GM19023 (cell line): ENCODE measurements at regions not wholly inside any gene's neighbourhood (a gene's known extent, or its start where the extent isn't known, plus 50 kb on each side); places are given as distances from the start of the nearest gene placed in this dataset.

Source experiments
- ATAC-seq: cut with Tn5 transposase; IDR thresholded peaks from one replicate; pipeline ENCODE4 v1.9.1; 2021; ENCODE audit warnings: mild to moderate bottlenecking, moderate library complexity; ENCODE audit not compliant: unreplicated experiment

DNA sequence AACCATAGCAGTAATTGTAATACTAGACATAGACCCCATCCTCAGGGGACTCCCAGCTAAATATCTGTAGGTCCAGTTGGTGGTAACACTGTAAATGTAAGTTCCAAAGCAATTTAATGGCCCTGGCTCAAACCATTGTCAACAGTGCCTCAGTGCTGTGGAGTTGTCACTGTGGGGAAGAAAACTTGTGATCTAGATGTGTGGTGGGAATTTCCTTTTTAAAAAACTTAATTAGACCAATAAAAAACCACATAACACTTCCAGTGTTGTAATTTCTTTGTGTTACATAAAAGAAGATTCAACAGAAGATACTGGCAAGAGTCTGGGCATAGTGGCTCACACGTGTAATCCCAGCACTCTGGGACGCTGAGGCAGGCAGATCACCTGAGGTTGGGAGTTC, 138.6 kb upstream of the UMPS start:
- no peak for ATAC-seq

DNA sequence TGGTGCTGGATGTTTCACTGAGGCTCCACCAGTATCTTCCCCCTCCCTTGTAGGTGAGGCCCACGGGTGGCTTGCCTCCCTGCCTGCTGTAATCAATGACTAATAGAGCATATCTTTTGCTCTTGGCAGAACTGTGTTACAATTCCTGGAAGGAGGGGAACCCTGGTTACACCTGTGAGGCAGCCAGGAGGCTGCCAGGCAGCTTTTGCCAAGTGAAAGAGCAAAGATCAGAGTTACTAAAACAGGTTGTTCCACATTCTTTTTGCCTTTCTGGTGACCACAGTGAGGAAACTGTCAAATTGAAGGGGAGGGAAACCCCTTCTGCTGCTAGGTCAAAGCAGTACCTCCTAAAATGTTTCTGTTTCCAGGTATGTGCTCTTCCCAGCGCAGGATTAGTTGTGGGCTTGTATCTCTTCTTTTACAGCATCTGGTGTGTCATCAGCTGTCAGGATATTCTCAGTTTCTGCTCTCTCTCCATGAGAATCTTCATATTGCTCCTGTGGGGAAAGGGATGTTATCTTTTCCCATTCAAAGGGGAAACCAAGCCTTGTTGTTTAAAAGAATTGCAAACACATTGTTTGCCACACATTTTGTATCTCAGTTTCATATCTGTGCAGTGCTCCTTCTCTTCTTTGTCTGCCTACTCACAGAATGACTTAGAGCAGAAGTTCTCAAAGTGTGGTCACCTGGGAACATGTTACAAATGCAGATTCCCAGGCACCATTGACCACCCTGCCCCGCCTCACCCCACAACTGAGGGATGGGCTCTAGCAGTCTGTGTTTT, 137.4 kb upstream of the UMPS start:
- peak; percentile 82 for ATAC-seq

DNA sequence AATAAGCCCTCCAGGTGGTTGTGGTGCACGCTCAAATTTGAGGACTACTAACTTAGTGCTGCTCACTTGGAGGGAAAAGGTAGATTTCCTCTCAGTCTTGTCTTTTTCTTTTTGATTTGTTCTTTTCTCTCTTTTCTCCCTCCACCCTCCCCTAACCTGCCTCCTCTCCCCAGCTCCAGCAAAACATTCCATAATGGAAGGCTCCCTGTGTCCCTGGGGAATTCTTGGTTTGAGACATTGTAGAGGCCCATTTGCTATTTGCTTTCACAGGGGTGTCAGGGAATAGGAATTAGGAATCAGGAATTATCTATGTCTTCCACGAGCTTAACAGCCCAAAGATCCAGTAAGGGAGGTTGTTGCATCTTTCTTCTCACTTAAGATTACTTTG, 136.8 kb upstream of the UMPS start:
- no peak for ATAC-seq

DNA sequence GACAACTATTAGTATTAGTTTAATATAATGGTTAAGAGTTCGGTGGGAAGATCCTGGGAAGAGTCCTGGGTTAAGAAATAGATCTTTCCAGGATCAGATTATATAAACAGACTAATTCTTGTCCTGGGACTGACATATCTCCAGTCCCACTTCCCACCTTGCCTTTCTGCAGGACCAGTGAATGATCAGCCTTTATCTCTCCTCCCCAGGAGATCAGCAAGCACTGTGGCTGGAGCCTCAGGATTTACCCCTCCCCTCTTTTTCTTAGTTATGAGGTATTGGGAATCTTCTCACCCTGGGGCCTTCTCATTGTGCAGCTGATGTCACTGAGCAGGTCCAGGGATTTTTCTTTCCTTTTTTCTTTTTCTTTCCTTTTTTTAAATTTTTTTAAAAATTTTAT, 135.7 kb upstream of the UMPS start:
- ATAC-seq, result no peak

DNA sequence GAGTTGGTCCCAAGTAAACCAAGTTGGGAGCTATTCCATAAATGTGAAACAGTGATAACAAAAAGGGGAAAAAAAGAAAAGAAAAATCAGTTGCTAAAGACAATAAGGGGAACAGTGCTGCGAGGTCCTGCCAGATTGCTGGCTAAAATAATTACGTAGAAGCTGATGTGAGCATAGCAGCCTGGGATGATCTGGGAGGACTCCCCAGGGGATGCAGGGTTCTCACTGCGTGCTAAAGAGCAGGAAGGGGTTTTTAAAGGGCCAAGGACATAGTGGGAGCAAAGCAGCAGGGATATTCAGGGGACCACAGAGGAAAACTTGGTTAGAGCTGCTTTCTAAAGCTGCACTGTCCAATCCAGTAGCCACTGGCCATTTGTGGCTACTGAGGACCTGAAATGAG, 133.0 kb upstream of the UMPS start:
- no peak for ATAC-seq

DNA sequence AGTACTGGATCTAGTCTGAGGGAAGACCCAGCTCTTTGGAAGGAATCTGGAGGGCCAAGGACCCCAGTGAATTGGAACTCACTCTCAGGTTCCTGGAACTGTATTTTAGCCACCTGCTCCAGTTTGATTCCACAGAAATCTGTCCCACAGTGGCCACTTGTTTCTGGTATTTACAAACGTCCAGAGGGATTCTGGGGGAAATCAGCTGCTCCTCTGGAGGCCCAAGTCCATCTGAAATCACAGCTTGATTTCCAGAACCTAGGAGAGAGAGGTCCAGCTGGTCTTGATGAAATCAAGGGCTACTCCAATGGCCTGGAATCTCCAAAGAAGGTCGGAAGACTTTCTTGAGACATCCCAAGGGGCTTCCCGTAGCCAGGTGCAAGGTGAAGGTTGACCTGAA, 132.3 kb upstream of the UMPS start:
- no peak for ATAC-seq

DNA sequence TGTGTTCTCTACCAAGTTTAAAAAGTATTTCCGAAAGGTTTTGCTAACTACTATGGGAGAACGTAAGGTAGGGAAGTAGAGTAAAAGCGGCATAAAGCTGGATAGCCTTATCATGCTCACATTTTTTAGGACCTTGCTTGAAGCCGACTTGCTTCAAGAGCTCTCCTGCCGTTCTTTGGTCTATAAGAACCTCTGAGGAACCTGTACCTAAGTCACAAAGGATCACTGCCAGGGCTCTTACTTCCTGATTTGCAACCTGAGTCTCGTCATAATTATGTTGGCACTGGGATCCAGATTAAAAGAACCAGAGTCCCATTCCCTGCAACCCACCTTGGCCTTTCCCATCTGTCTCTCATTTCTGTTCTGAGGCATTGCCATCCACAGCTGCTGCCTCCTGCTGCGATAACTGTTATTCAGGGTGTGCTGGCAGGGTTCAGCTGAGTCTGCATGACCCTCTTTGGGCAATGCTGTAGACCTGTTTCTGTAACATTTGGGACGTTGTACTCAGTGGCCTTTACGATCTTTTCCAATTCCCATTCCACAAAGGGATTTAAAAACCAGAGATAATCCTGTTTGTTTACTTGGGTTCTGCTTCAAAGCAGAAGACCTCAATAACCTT, 131.0 kb upstream of the UMPS start:
- ATAC-seq, result no peak

DNA sequence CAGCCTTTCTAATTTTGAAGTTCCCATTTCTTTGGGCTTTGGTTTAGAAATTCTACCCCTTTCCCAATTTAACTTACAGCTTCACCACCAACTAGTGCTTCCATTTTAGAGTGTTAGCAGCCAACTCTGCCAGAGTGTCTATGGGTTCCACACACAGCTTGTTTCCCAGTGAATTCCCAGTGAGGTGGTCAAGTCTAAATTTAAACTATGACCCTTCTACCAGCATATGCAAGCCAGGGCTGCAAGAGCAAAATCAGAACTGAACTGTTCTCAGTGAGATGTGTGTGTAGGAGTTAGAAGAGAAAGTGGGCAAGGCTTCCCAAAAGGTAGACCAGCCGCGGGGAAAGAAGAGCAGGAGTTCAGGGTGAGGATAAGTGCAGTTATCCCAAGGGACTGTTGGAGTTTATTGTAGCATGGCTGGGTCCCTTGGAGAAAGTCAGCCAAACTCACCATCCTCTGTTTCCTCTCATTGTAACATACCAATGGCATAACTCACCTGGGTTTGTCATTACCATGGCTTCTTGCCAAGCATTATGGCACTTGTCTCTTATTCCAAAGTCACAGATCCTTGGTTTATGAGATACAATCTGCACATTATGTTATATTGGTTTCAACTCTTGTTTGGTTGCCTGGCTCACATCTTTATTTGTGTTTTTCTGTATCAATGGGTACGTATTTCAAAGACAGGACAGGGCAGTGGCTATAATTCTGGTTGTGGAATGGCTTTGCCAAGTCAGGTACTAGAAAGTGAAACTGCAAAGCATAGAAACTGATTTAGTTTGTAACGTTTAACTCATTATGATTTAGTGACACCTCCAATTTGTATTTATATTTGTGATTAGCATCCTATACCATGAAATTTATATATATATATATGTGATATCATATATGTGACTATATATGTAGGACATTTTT, 130.2 kb upstream of the UMPS start:
- ATAC-seq, result no peak

DNA sequence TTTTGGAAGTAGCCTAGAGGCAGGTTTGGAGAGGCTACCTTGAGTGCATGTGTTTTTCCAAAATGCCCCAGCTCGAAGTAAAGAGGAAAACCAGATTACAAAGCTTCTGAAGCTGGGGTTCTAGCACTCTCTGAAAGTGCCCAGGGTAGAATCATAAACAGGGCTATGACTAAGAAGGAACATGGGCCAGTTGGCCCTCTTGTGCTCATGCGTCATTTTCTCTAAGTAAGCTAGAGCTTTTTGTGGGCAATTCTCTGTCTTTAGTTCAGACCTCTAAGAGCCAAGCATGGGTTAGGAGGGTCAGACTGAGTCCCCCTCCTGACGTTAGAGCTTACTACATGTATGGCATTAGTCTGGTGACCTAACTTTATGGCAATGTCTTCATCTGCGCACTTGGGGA, 129.5 kb upstream of the UMPS start:
- ATAC-seq, result no peak

DNA sequence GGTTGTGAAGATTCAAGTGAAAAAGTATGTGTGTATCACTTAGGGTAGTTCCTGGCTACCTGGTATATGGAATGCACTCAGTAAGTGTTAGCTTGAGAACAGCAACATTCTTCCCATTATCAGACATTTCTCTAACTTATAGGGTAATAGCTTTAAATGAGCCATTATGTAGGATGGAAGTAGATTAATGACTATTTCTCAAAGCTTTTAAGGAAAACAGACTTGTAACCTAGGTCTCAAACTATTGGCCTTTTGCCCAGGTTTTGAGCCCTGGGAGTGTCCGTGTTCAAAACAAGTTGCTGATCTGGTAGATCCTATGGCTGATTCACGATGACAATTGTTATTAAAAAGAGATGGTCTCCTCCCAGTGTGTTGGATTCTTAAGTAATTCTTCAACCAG, 129.1 kb upstream of the UMPS start:
- no peak for ATAC-seq

DNA sequence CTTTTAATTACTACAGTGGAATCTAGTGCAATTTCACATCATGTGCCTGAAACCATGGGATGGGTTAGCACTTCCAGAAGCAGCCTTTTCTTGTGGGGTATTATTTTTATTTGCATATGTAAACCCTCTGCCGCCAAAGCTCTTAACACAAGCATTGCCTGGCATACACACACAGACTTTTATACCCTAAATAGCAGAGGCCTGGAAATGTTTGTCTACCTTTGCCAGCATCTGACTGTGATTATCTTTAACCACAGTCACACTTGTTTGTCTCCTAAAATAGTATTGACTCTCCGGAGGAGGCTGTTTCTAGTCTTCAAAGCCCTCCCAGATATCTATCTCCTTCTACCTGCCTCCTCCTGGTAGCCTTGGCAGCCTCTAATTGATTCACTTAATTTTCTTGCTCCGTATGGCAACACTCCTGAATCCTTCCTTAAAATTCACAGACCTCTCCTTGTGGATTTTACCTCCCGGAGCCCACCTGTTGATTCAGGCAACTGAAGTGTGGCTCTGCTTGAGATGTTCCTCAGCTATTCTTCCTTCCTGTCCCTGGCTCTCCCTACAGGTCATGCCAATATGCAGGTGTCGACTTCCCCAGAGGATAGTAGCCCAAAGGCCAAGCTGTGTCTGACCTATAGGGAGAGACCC, 127.1 kb upstream of the UMPS start:
- no peak for ATAC-seq

DNA sequence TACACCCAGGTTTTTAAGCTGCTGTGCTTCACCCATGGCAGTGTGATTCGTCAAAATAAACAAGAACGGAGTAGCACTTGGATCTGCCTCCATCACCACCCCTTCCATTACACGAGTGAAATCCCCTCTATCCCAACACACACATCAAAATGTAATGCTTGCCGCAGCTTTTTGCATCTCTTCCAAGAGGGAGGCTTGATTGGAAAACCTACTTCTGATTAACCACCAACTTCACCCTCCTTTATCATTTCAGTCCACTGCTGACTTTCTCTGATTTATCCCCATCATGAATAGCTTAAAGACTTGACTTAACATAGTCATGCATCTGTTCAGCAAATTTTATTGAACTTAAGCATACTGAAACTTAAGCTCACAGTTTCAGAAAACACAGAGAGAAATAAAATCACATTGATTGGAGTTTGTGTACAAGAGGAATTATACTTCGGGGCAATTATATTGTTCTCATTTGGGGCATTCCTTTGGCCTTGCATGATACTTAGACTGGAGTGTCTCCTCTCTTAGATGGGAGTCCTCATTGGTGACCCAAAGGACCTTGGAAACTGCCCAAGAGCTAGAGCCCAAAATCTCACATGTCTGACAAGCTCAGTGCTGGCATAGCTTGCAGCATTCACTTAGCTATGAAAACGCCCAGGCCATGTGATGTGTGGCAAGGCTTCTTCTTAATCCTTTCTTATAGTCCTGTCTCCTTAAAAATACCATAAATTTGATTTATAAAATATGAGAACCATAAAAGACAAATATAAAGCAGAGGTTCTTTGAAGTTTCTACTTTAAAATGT, 124.3 kb upstream of the UMPS start:
- no peak for ATAC-seq

DNA sequence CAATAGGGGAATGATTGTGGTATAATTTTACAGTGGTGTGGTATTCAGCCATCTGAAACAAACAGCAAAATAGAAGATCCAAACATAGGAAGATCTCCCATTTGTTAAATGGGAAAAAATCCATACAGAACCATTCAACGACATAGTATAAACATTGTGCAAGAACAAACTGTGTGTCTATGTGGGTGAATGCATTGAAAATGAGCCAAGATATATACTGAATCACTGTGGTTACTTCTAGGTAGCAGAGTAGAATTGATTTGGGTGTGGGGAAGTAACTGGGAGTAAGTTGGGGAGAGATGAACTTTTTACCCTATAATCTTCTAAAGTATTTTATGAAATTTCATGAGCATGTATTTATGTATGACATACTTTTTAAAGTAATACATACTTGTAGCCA, 123.1 kb upstream of the UMPS start:
- ATAC-seq, result no peak

DNA sequence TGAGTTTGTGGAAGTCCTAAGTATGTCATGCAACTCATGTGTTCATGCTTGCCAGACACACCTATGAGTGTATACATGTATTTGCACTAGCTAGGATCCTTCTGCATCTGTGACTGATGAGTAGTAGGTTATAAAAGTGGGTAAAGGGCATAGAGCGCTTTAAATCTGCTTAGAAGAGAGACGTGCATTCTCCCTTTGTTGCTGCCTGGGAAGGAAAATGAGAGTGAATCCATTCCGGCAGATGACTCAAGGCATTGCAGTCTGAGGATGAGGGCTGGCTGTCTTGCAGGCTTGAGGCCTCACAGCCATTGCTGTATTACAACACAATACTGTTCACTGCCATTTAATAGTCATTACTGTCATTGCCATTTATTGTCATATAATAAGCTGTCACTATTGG, 120.8 kb upstream of the UMPS start:
- ATAC-seq, result no peak

DNA sequence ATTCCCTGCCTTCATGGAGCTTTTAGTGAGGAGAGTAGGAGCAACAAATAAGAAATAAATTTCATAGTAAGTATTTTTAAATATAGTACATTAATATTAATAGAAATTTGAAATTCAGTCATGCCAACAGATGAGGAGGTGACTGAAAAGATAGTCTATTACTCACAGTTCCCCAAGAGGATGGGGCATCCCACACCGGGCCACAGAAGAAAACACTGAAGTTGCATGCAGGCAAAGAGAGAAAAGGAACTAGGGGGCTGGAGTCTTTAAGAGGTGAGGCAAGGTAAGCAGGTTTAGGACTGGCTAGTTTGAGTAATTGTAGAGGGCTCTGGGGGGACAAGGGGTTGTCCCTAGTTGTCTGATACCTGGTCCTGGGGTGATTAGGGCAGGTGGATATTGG, 120.1 kb upstream of the UMPS start:
- no peak for ATAC-seq

DNA sequence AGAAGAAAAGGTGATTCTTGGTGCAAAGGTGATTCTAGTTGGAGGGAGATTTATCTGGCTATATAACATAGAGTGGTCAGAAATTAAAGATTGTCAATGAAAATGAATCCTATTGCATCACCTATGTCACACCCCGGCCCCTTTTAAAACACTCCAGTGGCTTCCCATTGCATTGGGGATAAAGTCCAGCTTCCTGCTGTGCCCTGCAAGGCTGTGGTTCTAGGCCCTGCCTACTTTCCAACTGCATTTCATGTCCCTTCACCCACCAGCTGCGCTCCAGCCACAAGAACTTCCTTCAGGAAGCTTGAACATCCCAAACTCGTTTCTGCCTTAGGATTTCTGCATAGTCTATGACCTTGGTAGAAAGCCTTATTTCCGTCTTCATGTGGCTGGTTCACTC, 118.7 kb upstream of the UMPS start:
- no peak for ATAC-seq

DNA sequence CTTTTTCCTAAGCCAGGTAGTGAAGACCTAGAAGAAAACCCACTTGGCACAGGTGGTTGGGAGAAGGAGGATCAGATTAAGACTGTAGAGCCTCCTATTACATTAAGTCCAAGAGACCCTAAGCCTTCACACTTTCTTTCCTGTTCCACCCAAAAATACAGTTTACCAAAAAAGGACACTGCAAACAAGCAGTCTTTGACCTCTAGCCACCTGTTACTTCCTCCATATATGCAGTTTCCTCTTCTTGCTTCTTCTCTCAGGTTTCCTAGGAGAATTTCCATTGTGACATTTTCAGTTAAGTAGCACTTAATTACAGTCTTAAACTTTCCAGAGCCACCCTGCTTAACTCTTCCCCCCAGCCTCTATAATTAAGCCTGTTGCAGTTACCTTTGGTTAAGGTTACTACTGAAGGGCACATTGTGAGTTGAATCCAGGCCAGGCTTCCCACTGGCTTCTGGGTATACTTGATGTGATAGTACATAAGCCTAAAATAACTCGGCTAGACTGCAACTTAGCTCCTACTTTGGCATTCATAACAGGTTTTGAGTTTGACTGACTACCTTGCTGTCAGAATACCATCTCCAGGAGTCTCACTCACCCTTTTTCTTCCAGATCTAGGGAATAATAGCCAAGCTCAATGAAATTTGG, 114.2 kb upstream of the UMPS start:
- ATAC-seq, result no peak

DNA sequence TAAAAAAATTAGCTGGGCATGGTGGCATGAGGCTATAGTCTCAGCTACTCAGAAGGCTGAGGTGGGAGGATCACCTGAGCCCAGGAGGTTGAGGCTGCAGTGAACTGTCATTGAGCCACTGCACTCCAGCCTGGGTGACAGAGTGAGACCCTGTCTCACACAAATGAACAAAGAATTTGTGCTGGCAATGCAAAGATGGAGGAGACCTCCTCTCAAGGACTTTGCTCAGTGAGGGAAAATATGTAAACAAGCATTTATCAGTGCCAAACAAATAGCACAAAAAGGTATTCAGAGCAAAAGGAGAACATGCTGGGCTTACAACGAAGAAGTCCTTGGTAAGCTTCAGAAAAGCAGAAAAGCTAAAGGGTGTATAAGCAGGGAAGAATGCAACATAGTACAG, 113.1 kb upstream of the UMPS start:
- ATAC-seq, result no peak

DNA sequence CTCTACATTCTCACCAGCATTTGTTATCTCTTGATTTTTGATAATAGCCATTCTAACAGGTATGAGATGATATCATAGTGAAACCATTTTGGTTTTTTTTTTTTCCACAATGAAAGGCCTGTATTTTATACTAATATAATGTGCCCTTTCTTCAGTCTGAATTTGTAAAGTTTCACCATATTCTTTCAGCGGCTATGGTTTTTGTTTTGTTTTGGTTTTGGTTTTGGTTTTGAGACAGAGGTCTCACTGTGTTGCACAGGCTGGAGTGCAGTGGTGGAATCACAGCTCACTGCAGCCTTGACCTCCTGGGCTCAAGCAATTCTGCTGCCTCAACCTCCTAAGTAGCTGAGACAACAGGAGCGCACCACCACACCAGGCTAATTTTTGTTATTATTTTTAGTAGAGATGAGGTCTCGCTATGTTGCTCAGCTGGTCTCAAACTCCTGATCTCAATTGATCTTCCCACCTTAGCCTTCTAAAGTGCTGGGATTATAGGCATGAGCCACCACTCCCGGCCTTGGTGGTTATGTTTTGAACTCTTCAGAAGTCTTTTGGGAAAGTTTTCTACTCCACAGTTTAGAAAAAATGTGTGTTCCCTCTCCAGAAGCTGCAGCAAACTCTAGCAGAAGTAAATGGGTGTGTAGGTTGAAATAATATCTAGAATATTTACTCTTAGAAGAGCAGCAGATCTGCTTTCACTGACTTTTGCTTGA, 110.2 kb upstream of the UMPS start:
- peak; percentile 53 for ATAC-seq
